ENCODE measurements at regions not wholly inside any gene's neighbourhood (a gene's known extent, or its start where the extent isn't known, plus 50 kb on each side); places are given as distances from the start of the nearest gene placed in this dataset.

- DNase-seq, result no peak
Measured at GRCh38 chr2:236965021-236965840, 120.5 kb upstream of the COPS8 start.

GRCh38 chr2:236965841-236966096, 119.9 kb upstream of the COPS8 start:
- no peak for DNase-seq

- DNase-seq, result no peak
Measured at GRCh38 chr2:236967499-236967783, 118.2 kb upstream of the COPS8 start.

- no peak for DNase-seq
Measured at GRCh38 chr2:236968101-236968879, 117.4 kb upstream of the COPS8 start.

- DNase-seq, result no peak
Measured at GRCh38 chr2:236968880-236969534, 116.7 kb upstream of the COPS8 start.

GRCh38 chr2:236969767-236970655, 115.7 kb upstream of the COPS8 start:
- no peak for DNase-seq

GRCh38 chr2:236970656-236971010, 115.1 kb upstream of the COPS8 start:
- DNase-seq, result no peak

- no peak for DNase-seq
Measured at GRCh38 chr2:236971131-236971821, 114.4 kb upstream of the COPS8 start.

GRCh38 chr2:236971919-236972381, 113.7 kb upstream of the COPS8 start:
- no peak for DNase-seq

GRCh38 chr2:236972491-236973342, 113.0 kb upstream of the COPS8 start:
- DNase-seq, result no peak

GRCh38 chr2:236973343-236973980, 112.2 kb upstream of the COPS8 start:
- DNase-seq, result no peak

GRCh38 chr2:236974148-236974547, 111.5 kb upstream of the COPS8 start:
- no peak for DNase-seq

- no peak for DNase-seq
Measured at GRCh38 chr2:236974752-236975151, 110.9 kb upstream of the COPS8 start.

GRCh38 chr2:236975766-236976165, 109.9 kb upstream of the COPS8 start:
- DNase-seq, result no peak

- no peak for DNase-seq
Measured at GRCh38 chr2:236976266-236977062, 109.2 kb upstream of the COPS8 start.

GRCh38 chr2:236977063-236977851, 108.4 kb upstream of the COPS8 start:
- DNase-seq, result no peak

- DNase-seq, result no peak
Measured at GRCh38 chr2:236977852-236978398, 107.8 kb upstream of the COPS8 start.

GRCh38 chr2:236979664-236980063, 106.0 kb upstream of the COPS8 start:
- no peak for DNase-seq

GRCh38 chr2:236980961-236981360, 104.7 kb upstream of the COPS8 start:
- no peak for DNase-seq
